Prostate gland (tissue), 2 donors: ENCODE measurements at regions not wholly inside any gene's neighbourhood (a gene's known extent, or its start where the extent isn't known, plus 50 kb on each side); places are given as distances from the start of the nearest gene placed in this dataset.

Source experiments
- POLR2A ChIP-seq: fragments of 450-650 bp; IDR thresholded peaks from one replicate; pipeline ENCODE4 v1.6.1; 2016; ENCODE audit warnings: antibody characterized with exemption, mild to moderate bottlenecking
- POLR2AphosphoS5 ChIP-seq: sonication (generic); formaldehyde crosslinking; IDR thresholded peaks from one replicate; pipeline ENCODE4 v1.6.1; 2017; ENCODE audit warnings: antibody characterized with exemption
- TF ChIP-seq, protein P1 (sequence below), 4 experiments: fragments of 200-600 bp in 2 of 4; fragments of 450-650 bp in 2 of 4; sonication (generic) in 2 of 4; IDR thresholded peaks; 1 replicate in 3 of 4; 2 replicates in 1 of 4; pipeline ENCODE4 v1.5.1; 2016 to 2019; ENCODE audit warnings: antibody characterized with exemption in 4 of 4, mild to moderate bottlenecking in 2 of 4, moderate library complexity in 2 of 4

DNA sequence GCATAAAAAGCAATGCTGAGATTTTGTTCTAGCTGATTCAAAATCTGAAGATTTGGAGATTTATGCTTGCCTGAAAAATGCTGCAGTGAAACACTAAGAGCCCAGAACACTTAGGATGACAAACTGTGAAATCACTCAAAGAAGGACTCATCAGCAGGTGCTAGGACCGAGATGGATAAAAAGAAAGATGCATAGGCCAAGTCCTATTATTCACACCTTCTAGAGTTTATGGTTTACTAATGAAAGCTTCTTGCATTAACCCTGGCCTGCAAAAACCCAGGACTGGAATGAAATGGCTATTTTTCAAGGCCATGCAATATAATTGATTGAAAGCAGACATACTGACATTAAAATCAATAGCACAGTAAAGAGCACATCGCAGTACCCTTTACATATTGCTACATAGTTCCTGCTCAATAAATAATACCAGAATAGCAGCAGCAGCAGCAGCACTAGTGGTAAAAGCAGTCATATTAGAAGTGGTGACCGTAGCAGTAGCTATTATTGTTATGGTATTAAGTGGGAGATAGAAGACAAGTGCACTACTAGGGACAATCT lies 161.7 kb downstream of the RAB38 start:
- TF ChIP-seq, protein P1, sequence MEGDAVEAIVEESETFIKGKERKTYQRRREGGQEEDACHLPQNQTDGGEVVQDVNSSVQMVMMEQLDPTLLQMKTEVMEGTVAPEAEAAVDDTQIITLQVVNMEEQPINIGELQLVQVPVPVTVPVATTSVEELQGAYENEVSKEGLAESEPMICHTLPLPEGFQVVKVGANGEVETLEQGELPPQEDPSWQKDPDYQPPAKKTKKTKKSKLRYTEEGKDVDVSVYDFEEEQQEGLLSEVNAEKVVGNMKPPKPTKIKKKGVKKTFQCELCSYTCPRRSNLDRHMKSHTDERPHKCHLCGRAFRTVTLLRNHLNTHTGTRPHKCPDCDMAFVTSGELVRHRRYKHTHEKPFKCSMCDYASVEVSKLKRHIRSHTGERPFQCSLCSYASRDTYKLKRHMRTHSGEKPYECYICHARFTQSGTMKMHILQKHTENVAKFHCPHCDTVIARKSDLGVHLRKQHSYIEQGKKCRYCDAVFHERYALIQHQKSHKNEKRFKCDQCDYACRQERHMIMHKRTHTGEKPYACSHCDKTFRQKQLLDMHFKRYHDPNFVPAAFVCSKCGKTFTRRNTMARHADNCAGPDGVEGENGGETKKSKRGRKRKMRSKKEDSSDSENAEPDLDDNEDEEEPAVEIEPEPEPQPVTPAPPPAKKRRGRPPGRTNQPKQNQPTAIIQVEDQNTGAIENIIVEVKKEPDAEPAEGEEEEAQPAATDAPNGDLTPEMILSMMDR (IDR thresholded peaks at IDR 0.05) = no peak
- TF ChIP-seq POLR2AphosphoS5 (no peak), POLR2A (no peak)
